ENCODE measurements at regions not wholly inside any gene's neighbourhood (a gene's known extent, or its start where the extent isn't known, plus 50 kb on each side); places are given as distances from the start of the nearest gene placed in this dataset.

DNA sequence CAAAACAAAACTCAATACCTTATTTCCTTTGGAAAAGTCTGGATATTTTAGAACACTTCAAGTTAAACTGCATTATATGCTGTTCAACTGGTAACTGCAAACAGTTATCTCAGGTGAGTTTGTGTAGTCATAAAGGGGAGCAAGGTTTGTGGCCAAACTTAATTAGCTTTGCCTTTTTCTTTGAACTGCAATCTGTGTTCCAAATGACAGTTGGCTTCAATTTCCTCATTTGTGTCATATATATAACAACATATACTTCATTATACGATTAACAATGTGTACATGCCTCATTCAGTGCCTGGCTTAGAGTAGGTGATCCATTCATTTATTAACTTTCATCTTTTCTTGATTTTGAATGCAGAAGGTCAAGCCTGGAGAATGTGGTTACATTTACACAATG, 55.8 kb downstream of the KCNE4 start:
- DNase-seq: no peak
- in situ Hi-C loops (cut with HindIII; ENCODE audit: low pct_ligation_motif_present, low pct_unique_long_range_greater_than_20kb, low sequenced_read_pairs): no loop called here

GRCh38 chr2:223108351-223109050, 56.5 kb downstream of the KCNE4 start:
- no peak for DNase-seq
- in situ Hi-C loops (cut with HindIII; ENCODE audit: low pct_ligation_motif_present, low pct_unique_long_range_greater_than_20kb, low sequenced_read_pairs): no loop called here

GRCh38 chr2:223109341-223109740, 57.4 kb downstream of the KCNE4 start:
- no peak for DNase-seq
- in situ Hi-C loops (cut with HindIII; ENCODE audit: low pct_ligation_motif_present, low pct_unique_long_range_greater_than_20kb, low sequenced_read_pairs): no loop called here

DNA sequence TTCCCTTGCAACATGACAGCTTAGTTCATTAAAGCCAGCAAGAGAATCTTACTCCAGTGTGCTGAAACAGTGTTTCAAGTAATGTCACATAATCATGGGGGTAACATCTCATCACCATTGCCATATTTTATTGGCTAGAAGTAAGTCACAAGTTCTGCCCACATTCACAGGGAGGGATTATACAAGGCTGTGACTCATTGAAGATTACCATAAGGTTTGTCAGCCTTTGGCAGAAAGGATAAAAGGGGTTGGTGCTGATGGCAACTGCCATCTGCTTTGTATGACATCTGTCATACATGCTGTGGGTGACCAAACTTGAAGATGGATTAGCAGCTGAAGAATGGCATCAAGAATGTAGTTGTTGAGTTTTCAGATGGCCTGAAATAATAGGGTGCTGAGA, 61.2 kb downstream of the KCNE4 start:
- no peak for DNase-seq
- in situ Hi-C loops (cut with HindIII; ENCODE audit: low pct_ligation_motif_present, low pct_unique_long_range_greater_than_20kb, low sequenced_read_pairs): no loop called here

- in situ Hi-C loops (cut with HindIII; ENCODE audit: low pct_ligation_motif_present, low pct_unique_long_range_greater_than_20kb, low sequenced_read_pairs): no loop called here
- no peak for DNase-seq
These were observed 62.2 kb downstream of the KCNE4 start for GRCh38 chr2:223114170-223114569.

- in situ Hi-C loops (cut with HindIII; ENCODE audit: low pct_ligation_motif_present, low pct_unique_long_range_greater_than_20kb, low sequenced_read_pairs): no loop called here
- DNase-seq: no peak
These were observed 62.9 kb downstream of the KCNE4 start for GRCh38 chr2:223114917-223115316.

DNA sequence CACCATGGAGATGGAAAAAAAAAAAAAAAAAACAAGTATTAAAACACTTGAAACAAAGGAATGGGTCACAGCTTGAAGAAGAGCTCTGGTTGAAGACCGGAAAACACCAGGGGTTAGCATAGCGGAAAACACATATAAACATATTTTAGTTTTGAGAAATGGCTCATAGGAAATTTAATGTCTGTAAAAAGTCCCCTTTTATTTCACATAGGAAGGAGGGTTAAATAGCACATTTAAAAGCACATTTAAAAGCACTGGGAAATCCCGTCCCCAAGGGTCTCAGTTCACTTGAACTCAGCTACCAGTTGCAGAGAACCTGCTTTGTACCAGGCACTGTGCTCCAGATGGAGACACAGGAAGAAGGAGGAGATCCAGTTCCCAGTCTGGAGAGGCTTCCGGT, 65.5 kb downstream of the KCNE4 start:
- no peak for DNase-seq
- in situ Hi-C loops (cut with HindIII; ENCODE audit: low pct_ligation_motif_present, low pct_unique_long_range_greater_than_20kb, low sequenced_read_pairs): no loop called here

DNA sequence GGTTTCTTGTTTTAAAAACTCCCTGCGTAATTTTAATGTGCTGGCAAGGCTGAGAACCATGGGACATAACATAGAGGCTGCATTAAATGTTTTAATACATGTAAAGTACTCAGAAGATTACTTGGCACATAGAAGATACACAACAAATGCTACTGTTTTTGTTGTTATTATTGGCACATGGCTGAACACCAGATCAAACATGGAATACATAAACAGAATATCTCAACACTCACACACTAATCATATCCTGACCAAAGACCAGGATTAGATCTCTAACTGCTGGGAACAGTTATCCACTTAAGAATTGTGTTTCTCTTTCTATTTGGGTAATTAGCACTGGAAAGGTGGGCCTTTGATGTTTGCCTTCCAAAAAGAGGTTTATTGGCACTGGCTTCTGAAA, 69.3 kb downstream of the KCNE4 start:
- in situ Hi-C loops (cut with HindIII; ENCODE audit: low pct_ligation_motif_present, low pct_unique_long_range_greater_than_20kb, low sequenced_read_pairs): no loop called here
- DNase-seq: no peak

GRCh38 chr2:223122781-223123180, 70.8 kb downstream of the KCNE4 start:
- in situ Hi-C loops (cut with HindIII; ENCODE audit: low pct_ligation_motif_present, low pct_unique_long_range_greater_than_20kb, low sequenced_read_pairs): no loop called here
- no peak for DNase-seq

DNA sequence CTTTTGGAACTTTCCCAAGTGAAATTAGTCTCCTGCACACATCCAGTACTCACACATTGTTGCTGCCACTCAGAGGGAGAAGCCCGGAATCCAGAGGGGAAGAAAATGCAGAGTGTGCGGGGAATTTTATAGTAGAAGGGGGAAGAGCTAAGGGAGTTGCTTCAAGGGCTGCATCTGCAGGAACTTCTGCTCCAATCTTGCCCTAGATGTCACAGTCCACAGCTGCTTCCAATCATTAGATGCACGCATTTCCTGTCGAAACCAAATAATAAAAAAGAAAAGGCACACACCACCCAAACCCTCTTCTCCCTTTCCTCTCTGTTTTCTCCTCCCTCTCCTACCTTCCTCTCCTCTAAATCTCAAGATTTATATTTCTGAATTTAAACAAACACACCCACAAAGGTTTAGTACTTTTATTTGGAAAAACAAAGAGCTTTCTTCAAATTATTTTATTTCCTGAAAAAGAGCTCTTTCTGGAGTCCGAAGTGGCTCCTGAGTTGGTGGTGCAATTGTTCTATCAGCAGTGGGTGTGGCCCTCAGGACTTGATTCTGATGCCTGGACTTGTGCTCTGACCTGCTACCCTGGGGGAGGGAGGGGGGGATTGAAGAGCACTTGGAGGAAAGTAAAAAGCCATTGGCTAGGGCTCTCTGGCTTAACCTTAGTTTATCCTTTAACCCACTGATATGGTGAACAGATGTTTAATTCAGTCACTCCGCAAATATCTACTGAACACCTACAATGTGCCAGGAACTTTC, 72.0 kb downstream of the KCNE4 start:
- DNase-seq: no peak
- in situ Hi-C loops (cut with HindIII; ENCODE audit: low pct_ligation_motif_present, low pct_unique_long_range_greater_than_20kb, low sequenced_read_pairs): no loop called here

GRCh38 chr2:223141606-223142005, 89.6 kb downstream of the KCNE4 start:
- no peak for DNase-seq
- in situ Hi-C loops (cut with HindIII; ENCODE audit: low pct_ligation_motif_present, low pct_unique_long_range_greater_than_20kb, low sequenced_read_pairs): no loop called here

GRCh38 chr2:223142118-223142517, 90.1 kb downstream of the KCNE4 start:
- in situ Hi-C loops (cut with HindIII; ENCODE audit: low pct_ligation_motif_present, low pct_unique_long_range_greater_than_20kb, low sequenced_read_pairs): no loop called here
- DNase-seq: no peak

- DNase-seq: no peak
- in situ Hi-C loops (cut with HindIII; ENCODE audit: low pct_ligation_motif_present, low pct_unique_long_range_greater_than_20kb, low sequenced_read_pairs): no loop called here
These were observed 95.4 kb downstream of the KCNE4 start for GRCh38 chr2:223147431-223147830.

GRCh38 chr2:223148516-223148915, 96.5 kb downstream of the KCNE4 start:
- in situ Hi-C loops (cut with HindIII; ENCODE audit: low pct_ligation_motif_present, low pct_unique_long_range_greater_than_20kb, low sequenced_read_pairs): no loop called here
- no peak for DNase-seq

GRCh38 chr2:223155956-223156355, 104.0 kb downstream of the KCNE4 start:
- in situ Hi-C loops (cut with HindIII; ENCODE audit: low pct_ligation_motif_present, low pct_unique_long_range_greater_than_20kb, low sequenced_read_pairs): no loop called here

GRCh38 chr2:223161873-223162458, 110.0 kb downstream of the KCNE4 start:
- DNase-seq: no peak
- in situ Hi-C loops (cut with HindIII; ENCODE audit: low pct_ligation_motif_present, low pct_unique_long_range_greater_than_20kb, low sequenced_read_pairs): no loop called here

More at GRCh38 chr2:223155956-223156355, 104.0 kb downstream of the KCNE4 start:
- DNase-seq: no peak

DNA sequence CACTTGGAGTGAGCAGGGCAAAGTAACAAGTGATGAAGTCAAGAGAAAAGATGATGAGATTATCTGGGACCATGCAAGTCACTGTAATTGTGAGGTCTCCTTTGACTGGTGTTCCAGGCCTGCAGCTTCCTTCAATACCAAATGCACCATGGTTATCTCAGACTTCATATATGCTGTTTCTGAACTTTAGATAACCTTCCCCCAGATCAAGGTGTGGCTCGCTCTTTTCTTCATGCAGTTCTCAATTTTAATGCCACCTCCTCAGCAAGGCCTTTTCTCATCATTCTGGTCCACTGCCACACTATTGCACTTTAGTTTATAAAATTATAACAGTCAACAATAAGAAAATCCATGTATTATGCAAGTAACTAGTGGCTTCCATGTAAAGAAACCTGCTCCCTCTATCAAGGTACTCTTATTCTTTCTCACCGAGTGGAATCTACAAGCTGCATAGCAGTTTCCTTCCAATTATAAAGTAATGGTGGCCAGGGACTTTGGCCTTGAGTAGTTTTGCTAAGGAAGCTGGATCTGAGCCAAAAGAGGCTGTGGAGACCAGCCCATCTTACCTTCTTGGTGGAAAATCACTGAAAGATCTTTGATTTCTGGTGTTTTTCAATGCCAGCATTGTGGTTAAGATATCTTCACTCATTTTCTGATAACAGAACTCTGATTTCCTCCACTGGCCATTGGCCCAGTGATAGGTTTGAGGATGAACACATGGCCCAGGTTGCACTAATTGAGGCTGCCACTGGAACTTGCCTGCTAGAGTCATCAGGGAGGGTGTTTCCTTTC, 113.6 kb downstream of the KCNE4 start:
- DNase-seq: no peak

DNA sequence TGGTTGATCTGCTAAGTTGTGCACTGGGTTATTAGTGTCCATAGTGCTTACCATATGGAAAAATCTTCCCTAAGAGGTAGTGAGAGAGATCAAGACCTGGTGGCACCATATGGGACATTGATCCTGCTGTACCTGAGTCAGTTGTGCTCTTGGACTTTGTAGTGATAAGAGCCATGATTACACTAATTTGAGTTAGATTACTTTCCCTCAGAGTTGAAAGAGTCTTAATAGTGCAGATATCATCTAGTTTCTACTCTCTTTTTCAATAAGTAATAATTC, 114.2 kb downstream of the KCNE4 start:
- DNase-seq: no peak
- in situ Hi-C loops (cut with HindIII; ENCODE audit: low pct_ligation_motif_present, low pct_unique_long_range_greater_than_20kb, low sequenced_read_pairs): no loop called here

More for the DNA sequence above, 113.6 kb downstream of the KCNE4 start:
- in situ Hi-C loops (cut with HindIII; ENCODE audit: low pct_ligation_motif_present, low pct_unique_long_range_greater_than_20kb, low sequenced_read_pairs): no loop called here

GRCh38 chr2:223166983-223167650, 115.1 kb downstream of the KCNE4 start:
- in situ Hi-C loops (cut with HindIII; ENCODE audit: low pct_ligation_motif_present, low pct_unique_long_range_greater_than_20kb, low sequenced_read_pairs): no loop called here
- no peak for DNase-seq

Data from ACHN (cell line).